HG02840 (cell line): ENCODE measurements at regions not wholly inside any gene's neighbourhood (a gene's known extent, or its start where the extent isn't known, plus 50 kb on each side); places are given as distances from the start of the nearest gene placed in this dataset.
"Not testable (repeated sequence)": the region's sequence is repeated elsewhere in the genome, so short reads cannot be mapped to it uniquely, and the experiment has no call there.

Experiments
- ATAC-seq: cut with Tn5 transposase; IDR thresholded peaks from one replicate; pipeline ENCODE4 v1.9.1; 2021; ENCODE audit warnings: mild to moderate bottlenecking, moderate library complexity, moderate number of reproducible peaks; ENCODE audit not compliant: unreplicated experiment, low FRiP score

- no peak for ATAC-seq
These were observed 77.0 kb downstream of the CCDC71L start for GRCh38 chr7:106583706-106584690.

GRCh38 chr7:106583100-106583499, 77.9 kb downstream of the CCDC71L start:
- no peak for ATAC-seq

- ATAC-seq = no peak
These were observed 78.6 kb downstream of the CCDC71L start for GRCh38 chr7:106582365-106582764.

DNA sequence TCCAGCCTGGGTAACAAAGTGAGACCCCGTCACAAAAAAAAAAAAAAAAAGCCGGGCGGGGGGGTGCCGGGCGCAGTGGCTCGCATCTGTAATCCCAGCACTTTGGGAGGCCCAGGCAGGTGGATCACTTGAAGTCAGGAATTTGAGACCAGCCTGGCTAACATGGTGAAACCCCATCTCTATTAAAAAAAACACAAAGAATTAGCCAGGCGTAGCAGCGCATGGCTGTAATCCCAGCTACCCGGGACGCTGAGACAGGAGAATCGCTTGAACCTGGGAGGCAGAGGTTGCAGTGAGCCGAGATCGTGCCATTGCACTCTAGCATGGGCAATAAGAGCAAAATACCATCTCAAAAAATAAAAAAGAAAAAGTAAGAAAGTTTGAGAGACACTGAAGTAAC, 81.9 kb downstream of the CCDC71L start:
- not testable (repeated sequence) for ATAC-seq

DNA sequence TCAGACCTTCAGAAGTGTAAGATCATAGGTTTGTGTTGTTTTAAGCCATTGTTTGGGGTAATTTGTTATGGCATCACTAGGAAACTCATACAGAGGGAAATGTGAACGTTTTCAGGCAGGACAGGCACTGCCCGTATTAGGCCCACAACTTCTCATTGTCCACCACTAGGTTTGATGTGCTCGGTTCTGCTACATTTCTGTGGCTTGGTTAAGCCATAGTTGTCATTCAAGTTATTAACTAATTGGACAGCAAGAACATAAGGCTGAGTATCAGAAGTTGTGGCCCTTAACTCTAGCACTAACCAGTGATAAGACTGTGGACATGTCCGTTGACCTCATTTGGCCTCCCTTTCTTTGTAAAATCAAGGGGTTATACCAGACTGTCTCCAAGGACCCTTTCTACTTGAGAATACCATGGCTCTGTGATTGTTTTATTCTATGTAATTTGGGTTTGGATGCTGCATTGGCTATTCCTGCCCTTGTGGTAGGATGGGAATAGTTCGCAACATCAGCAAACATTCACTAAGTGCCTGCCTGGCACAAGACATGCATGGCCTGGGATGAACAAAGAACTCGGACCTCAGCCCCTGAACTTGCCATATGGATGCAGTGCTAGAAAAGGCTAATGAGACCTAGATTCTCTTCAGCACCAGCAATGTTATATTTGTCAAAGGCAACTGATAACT, 85.7 kb downstream of the CCDC71L start:
- no peak for ATAC-seq

GRCh38 chr7:106573738-106574137, 87.2 kb downstream of the CCDC71L start:
- no peak for ATAC-seq

DNA sequence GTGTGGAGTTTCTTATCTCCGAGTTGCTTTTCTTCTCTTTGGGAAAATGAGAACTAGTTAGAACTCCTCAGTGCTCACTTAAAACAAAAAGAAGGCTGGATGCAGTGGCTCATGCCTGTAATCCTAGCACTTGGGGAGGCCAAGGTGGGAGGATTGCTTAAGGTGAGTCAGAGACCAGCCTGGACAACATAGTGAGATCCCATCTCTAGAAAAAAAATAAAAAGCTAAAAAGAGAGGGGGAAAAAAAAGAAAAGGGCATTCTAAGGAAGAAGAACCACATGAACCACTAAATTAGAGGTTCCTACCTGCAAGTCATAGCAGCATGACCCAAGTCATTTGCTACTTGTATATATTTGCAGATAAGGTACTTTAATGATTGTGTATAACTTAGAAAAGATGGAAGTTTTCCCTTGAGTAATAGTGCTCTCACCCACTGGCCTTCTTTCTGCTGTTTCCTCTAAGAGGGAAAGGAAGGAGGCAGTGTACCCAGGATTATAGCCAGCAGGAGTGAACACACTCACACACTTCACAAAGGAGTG, 87.8 kb downstream of the CCDC71L start:
- ATAC-seq = no peak

DNA sequence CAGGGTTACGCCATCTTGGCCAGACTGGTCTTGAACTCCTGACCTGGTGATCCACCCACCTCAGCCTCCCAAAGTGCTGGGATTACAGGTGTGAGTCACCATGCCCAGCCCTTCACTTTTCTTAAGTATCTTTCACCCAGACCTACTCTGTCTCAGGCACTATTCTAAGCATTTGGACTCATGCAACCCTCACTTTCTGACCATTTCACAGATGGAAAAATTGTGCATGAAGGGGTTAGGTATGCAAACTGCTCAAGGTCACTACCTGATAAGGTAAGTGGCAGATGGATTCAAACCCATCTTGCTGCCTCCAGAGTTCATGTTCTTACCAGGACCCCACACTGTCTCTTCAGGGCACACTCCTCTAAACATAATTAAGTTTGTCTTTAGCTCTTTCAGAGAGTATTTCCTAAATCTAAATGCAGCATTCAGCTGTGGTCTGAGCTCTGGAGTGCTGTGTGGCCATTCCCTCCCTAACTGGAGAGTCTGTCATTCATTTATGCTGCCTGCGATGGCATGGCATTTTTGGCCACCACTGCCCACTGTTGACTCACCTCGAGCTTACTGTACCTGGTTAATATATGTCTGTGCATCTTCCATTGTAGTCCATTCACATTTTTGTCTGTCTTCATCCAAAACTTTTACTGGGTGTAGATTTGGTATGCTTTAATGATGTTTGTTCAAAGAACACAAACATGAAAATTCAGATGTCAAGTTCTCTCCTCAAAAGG, 88.4 kb downstream of the CCDC71L start:
- no peak for ATAC-seq

DNA sequence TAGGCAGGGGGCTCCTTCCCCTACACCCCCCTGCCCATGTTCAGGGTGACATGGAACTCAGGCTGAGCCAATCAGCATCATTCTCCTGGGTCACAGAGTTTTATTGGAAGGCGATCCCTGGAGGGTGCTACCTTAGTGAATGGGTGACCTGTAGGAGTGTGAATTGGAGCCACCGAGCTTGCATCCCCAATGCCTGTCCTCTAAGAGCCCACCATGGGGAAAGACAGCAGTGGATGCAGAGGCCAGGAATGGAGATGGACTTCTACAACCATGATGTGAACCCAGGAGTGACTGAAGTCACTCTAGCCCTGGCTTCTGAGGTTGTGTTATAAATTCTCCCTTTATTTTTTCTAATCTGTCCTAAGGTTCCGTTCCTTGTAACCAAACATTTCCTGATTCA, 89.4 kb downstream of the CCDC71L start:
- ATAC-seq = no peak

- ATAC-seq = no peak
These were observed 90.0 kb downstream of the CCDC71L start for GRCh38 chr7:106570948-106571418.

DNA sequence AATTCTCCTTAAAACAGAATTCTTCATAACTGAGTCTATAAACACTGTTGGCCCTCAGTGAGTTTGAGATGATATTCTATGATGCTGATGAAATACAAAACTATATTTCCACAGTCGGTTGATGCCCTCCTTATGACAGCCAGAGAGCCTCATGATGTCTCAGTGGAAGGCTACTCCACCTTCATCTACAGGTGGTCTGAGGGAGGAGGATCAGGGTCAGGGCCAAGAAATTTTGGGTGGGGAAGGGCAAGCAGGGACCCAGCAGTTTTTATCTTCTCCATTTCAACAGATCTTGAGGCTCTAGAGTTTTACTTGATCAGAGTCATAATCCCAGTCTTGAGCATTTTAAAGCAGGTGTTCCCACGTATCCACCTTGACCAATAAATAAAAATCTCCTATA, 90.8 kb downstream of the CCDC71L start:
- no peak for ATAC-seq

DNA sequence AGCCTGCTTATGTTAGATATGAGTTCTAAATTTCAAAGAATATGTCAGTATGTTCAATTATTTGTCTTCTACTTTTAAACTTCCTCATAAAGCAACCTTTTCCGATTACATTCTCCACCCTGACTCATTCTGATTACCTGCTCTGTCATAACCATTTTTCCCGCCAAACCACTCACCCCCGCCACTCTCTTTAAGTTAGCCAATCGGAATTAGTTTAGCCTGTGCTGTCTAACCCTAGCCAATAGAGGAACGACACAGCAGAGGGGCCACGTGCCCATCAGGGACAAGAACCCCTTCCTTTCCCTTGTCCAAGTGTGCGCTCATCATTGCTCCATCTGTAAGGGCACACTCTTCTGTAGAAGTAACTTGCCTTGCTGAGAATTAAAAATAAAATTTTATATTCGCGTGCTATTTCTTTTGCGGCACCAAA, 91.4 kb downstream of the CCDC71L start:
- no peak for ATAC-seq

DNA sequence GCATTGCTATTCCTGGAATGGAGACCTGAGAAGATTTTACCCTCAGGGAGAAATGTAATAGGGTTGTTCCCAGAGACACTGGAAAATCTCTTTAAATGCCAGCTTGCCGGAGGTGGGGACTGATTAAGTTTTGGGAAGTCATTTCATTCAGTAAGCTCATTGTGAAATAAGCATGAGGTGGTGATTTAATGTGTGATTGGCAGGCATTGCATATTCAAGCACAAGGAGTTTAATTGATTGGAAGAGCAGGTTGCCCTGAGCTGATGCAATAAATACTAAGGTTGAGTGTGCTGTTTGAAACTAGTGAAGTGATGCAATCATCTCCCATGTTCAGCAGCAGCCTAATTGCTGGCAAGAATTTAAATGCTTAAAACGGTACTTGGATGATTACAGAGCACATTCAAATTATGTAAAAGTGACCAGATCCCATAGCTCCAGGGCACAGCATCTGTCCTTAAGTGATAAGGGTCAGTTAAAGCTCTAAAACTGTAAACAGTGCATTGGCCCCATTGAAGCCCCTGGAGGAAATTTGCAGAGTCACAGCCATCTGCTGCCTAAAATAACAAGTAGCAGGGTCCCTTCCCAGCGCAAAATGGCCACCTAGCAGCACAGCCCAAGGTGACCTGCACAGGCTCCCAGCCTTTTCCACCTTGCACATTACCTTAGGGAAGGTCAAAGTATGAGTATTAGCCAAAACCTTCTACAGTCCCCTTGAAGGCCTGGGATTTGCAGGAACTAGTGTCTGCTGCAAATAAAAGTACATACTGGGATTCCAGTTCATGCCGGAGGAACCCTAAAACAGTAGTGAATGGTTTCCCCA, 92.1 kb downstream of the CCDC71L start:
- ATAC-seq = no peak

DNA sequence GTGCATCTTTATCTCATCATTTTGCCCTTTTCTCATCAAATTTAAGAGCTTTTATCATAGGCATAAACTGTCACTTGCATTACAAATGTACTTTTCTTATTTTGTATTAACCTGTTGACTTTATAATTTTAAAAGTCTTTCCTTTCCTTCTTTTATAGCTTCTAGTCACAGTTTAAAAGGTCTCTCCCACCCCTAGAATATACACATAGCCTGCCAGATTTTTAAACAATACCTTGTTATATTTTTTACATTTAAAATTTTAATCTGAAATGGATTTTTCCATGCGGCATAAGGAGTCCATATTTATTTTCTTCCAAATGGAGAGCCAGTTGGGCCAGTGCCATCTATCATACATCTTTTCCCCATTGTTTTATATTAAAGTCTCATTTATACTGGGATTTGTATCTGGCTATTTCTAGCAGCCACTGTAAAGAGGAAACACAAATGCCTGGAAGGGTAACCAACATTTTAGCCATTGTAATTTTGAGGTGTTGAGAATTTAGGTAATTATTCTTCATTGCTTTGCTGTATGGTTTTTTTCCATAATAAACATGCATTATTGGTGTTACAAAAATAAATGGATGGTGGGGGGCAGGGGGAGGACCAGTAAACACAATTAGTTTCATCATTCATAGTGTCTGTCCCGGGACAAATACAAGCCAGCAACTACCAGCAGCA, 92.8 kb downstream of the CCDC71L start:
- no peak for ATAC-seq

- not testable (repeated sequence) for ATAC-seq
These were observed 93.6 kb downstream of the CCDC71L start for GRCh38 chr7:106567204-106568001.

GRCh38 chr7:106566672-106567071, 94.3 kb downstream of the CCDC71L start:
- no peak for ATAC-seq

DNA sequence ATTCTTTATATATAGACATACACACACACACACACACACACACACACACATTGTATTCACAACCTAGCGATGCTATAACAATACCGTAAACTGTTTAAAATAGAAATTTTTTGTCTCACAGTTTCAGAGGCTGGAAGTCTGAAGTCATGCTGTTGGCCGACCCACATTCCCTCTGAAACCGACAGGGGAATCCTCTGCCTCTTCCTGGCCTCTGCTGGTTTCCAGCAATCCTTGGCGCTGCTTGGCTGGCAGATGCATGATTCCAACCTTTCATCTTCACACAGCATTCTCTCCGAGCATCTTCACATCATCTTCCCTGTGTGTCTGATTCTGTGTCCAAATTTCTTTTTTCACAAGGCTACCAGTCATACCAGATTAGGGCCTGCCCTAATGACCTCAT, 94.8 kb downstream of the CCDC71L start:
- no peak for ATAC-seq

DNA sequence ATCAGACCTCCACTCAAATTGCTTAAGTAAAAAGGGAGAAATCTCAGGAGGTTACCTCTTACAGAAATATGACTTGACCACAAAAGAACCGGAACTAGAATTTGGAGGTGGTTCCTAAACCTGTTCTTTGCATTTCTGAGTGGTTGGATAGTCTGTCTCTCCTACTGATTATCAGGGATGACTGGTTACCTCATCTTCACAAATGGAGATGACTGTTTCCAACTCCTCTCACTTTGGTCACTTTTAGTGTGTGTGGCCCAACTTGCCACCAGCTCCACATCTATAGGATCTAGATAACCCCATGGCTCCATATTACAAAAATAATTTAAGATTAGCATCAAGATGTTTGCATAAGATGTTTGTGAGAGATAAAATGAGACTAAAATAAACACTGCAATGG, 95.5 kb downstream of the CCDC71L start:
- no peak for ATAC-seq
